GM10266 (cell line): ENCODE measurements at regions not wholly inside any gene's neighbourhood (a gene's known extent, or its start where the extent isn't known, plus 50 kb on each side); places are given as distances from the start of the nearest gene placed in this dataset.

Experiments used
- DNase-seq: peaks from one replicate; pipeline ENCODE4 v3.0.0; 2012; ENCODE audit errors: extremely low spot score
- CTCF ChIP-seq: IDR thresholded peaks from 2 replicates; pipeline ENCODE4 v1.5.1; 2012; ENCODE audit warnings: mild to moderate bottlenecking, low read depth; ENCODE audit not compliant: control insufficient read depth, insufficient read depth; ENCODE audit errors: missing control alignments

- no peak for TF ChIP-seq CTCF
- DNase-seq: no peak
Measured at GRCh38 chr18:28903306-28903705, 726.4 kb upstream of the CDH2 start.

- no peak for DNase-seq
- no peak for TF ChIP-seq CTCF
Measured at GRCh38 chr18:28890791-28891190, 713.9 kb upstream of the CDH2 start.

GRCh38 chr18:28884304-28884703 lies 707.4 kb upstream of the CDH2 start:
- no peak for DNase-seq
- TF ChIP-seq CTCF: no peak

- DNase-seq: no peak
- TF ChIP-seq CTCF: no peak
Measured at GRCh38 chr18:28880856-28881255, 703.9 kb upstream of the CDH2 start.

GRCh38 chr18:28875059-28875458 lies 698.1 kb upstream of the CDH2 start:
- DNase-seq: no peak
- TF ChIP-seq CTCF: no peak

- DNase-seq: no peak
- TF ChIP-seq CTCF: no peak
Measured at GRCh38 chr18:28863396-28863795, 686.5 kb upstream of the CDH2 start.

- no peak for DNase-seq
- TF ChIP-seq CTCF: no peak
Measured at GRCh38 chr18:28858248-28858647, 681.3 kb upstream of the CDH2 start.
